DND-41 (cell line): ENCODE measurements at regions not wholly inside any gene's neighbourhood (a gene's known extent, or its start where the extent isn't known, plus 50 kb on each side); places are given as distances from the start of the nearest gene placed in this dataset.
"Not testable (repeated sequence)": the region's sequence is repeated elsewhere in the genome, so short reads cannot be mapped to it uniquely, and the experiment has no call there.

Source experiments
- ATAC-seq: fragments of 200-7000 bp; cut with Tn5 transposase; 3 replicates; pipeline ENCODE4 v1.9.1; 2021; ENCODE audit warnings: low read depth; ENCODE audit not compliant: insufficient read depth
- DNase-seq: peaks from one replicate; pipeline ENCODE4 v3.0.0-alpha.2; 2020
- H2AFZ ChIP-seq: 2 replicates; pipeline ENCODE4 v1.6.0; 2012; ENCODE audit warnings: low read depth, low read length
- H3K27ac ChIP-seq: 2 replicates; pipeline ENCODE4 v1.5.1; 2012; ENCODE audit warnings: low read length, inconsistent platforms
- H3K27me3 ChIP-seq: fragments of 200-600 bp; sonication (generic); 2 replicates; pipeline ENCODE4 v1.6.0; 2012; ENCODE audit warnings: low read length, mild to moderate bottlenecking, inconsistent platforms; ENCODE audit not compliant: insufficient read depth, poor library complexity
- H3K36me3 ChIP-seq: 2 replicates; pipeline ENCODE4 v1.5.1; 2012; ENCODE audit warnings: low read length, inconsistent platforms; ENCODE audit not compliant: insufficient read depth
- H3K4me1 ChIP-seq: 2 replicates; pipeline ENCODE4 v1.5.1; 2012; ENCODE audit warnings: mild to moderate bottlenecking, low read length; ENCODE audit not compliant: insufficient read depth
- H3K4me2 ChIP-seq: 2 replicates; pipeline ENCODE4 v1.6.0; 2012; ENCODE audit warnings: mild to moderate bottlenecking, moderate library complexity, low read length, inconsistent platforms; ENCODE audit not compliant: insufficient read depth
- H3K4me3 ChIP-seq, 2 experiments: fragments of 200-600 bp in 1 of 2; shearing (Covaris generic) in 1 of 2; 2 replicates each; pipeline ENCODE4 v1.5.1; 2012 to 2016; ENCODE audit warnings: inconsistent platforms in 2 of 2, low read length in 2 of 2, mild to moderate bottlenecking in 2 of 2, low read depth in 1 of 2, moderate library complexity in 1 of 2
- H3K79me2 ChIP-seq: 2 replicates; pipeline ENCODE4 v1.6.0; 2012; ENCODE audit warnings: low read length, inconsistent platforms; ENCODE audit not compliant: insufficient read depth
- H3K9ac ChIP-seq: 2 replicates; pipeline ENCODE4 v1.6.0; 2012; ENCODE audit warnings: low read depth, mild to moderate bottlenecking, inconsistent platforms, low read length, moderate library complexity
- H3K9me3 ChIP-seq: 2 replicates; pipeline ENCODE4 v1.5.1; 2012; ENCODE audit warnings: low read length, moderate library complexity, mild to moderate bottlenecking, inconsistent platforms; ENCODE audit not compliant: insufficient read depth, severe bottlenecking
- H4K20me1 ChIP-seq: 2 replicates; pipeline ENCODE4 v1.6.0; 2012; ENCODE audit warnings: low read length; ENCODE audit not compliant: insufficient read depth
- EZH2 ChIP-seq: IDR thresholded peaks from 3 replicates; pipeline ENCODE4 v1.6.1; 2012; ENCODE audit warnings: borderline replicate concordance, low read depth, mild to moderate bottlenecking, moderate library complexity, low read length, inconsistent platforms; ENCODE audit not compliant: severe bottlenecking
- TF ChIP-seq, protein P1 (sequence below): IDR thresholded peaks from 2 replicates; pipeline ENCODE4 v1.5.1; 2012; ENCODE audit warnings: borderline replicate concordance, low read length, moderate library complexity, mild to moderate bottlenecking; ENCODE audit not compliant: poor library complexity, severe bottlenecking; ENCODE audit errors: extremely low read depth

DNA sequence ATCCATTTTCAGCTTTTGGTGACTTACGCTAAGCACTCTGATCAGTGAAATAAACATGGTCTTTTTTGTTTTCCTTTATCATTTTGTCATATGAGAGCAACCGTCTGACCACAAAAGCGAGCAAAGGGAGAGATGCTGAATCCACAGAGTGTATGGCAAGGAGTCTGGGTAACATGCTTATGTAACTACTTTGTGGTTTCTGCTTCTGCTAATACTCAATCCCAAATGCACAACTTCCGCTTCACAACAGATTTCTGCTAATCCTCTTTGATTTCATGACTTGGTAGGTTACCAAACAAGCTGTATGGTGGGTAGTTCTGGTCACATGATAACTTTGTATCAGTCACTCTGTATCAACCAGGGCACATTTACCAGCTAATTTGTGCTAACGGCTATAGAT lies 908.4 kb upstream of the CRIM1 start:
- Histone ChIP-seq H3K4me3 (no peak overlapping the region), H3K27me3 (no peaks in the 10 kb centered on the region), H3K9me3 (no peaks in the 10 kb centered on the region), H3K4me1 (peaks cover 39% of the 10 kb centered on the region), H4K20me1 (no peaks in the 10 kb centered on the region), H3K27ac (peak overlapping the region; percentile 78), H3K79me2 (no peaks in the 10 kb centered on the region), H3K36me3 (no peaks in the 10 kb centered on the region), H3K9ac (peak overlapping the region; percentile 20; the same call in 1 of the 2 replicates), H3K4me2 (peak overlapping the region; percentile 23; the same call in 1 of the 2 replicates), H2AFZ (0 out of 2 replicates have a peak overlapping the region, but pooled peaks have one; percentile 28)
- ATAC-seq (peak; percentile 94), DNase-seq (peak; percentile 60)
- TF ChIP-seq, protein P1, sequence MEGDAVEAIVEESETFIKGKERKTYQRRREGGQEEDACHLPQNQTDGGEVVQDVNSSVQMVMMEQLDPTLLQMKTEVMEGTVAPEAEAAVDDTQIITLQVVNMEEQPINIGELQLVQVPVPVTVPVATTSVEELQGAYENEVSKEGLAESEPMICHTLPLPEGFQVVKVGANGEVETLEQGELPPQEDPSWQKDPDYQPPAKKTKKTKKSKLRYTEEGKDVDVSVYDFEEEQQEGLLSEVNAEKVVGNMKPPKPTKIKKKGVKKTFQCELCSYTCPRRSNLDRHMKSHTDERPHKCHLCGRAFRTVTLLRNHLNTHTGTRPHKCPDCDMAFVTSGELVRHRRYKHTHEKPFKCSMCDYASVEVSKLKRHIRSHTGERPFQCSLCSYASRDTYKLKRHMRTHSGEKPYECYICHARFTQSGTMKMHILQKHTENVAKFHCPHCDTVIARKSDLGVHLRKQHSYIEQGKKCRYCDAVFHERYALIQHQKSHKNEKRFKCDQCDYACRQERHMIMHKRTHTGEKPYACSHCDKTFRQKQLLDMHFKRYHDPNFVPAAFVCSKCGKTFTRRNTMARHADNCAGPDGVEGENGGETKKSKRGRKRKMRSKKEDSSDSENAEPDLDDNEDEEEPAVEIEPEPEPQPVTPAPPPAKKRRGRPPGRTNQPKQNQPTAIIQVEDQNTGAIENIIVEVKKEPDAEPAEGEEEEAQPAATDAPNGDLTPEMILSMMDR, result no peak
- no peak for TF ChIP-seq EZH2

DNA sequence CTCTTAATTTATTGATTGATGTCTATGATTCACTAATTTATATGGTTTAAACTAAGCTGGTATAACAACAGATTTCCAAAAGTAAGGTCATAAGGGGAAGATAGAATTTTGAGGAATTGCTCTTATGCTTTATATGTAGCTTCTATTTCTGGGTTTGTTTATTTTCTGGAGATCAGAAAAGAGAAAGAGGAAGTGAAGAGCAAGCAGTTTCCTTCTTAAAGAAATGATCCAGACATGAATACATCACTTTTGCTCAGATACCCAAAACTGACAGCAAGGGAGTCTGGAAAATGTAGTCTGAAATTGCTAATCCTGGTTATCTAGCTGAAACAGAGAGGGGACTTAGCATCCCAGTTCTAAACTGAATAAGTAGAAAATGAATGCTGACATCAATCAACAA lies 912.5 kb upstream of the CRIM1 start:
- ATAC-seq (no peak), DNase-seq (no peak)
- Histone ChIP-seq H3K9ac (no peak overlapping the region), H3K4me1 (peaks cover 36% of the 10 kb centered on the region), H2AFZ (peak overlapping the region; percentile 23; the same call in 1 of the 2 replicates), H3K27me3 (no peaks in the 10 kb centered on the region), H3K4me3 (no peak overlapping the region), H4K20me1 (no peaks in the 10 kb centered on the region), H3K36me3 (no peaks in the 10 kb centered on the region), H3K9me3 (no peaks in the 10 kb centered on the region), H3K79me2 (no peaks in the 10 kb centered on the region), H3K4me2 (no peak overlapping the region), H3K27ac (no peak overlapping the region)
- TF ChIP-seq, protein P1, result no peak
- TF ChIP-seq EZH2, result no peak

DNA sequence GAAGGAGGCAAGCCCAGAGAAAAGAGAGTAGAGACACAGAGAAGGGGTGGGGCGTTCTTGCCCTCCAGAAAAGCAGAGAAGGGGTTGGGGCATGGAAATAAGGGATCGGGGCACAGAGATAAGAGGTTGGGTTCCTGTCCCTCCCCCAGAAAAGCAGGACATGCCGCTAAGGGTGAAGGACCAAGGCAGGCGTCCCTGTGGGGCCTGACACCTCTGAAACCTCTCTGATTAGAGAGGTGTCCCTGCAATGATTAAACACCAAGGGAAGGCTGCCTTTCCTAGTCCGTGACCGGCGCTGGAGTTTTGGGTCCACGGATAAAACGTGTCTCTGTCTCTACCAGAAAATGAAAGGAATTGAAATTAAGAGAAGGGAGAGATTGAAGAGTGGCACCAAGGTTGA lies 914.0 kb upstream of the CRIM1 start:
- ATAC-seq, H3K4me3 ChIP-seq: not testable (repeated sequence)

DNA sequence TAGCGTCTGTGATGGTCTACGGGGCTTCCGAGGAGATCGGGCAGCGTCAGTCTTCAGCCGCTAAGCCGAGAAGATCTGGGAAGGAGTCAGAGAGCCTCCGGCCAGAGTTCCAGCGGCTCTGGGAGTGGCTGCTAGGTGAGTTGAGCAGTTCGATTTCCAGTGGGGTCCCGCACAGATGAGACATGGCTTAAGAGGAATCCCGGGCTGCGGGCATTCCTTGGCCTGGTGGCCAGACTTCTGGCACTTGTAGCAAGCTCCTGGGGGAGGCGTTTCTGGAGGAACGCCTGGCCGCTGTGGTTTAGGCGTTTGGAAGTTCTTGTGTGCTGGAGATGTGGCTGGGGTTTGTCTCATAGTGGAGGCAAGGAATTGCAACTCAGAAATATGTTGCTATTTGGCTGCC lies 915.3 kb upstream of the CRIM1 start:
- not testable (repeated sequence) for ATAC-seq, H3K79me2 ChIP-seq, H2AFZ ChIP-seq, H3K9ac ChIP-seq, H3K4me2 ChIP-seq, H3K27me3 ChIP-seq, H4K20me1 ChIP-seq, DNase-seq, H3K4me3 ChIP-seq, H3K9me3 ChIP-seq, H3K36me3 ChIP-seq, H3K27ac ChIP-seq
- H3K4me1 ChIP-seq, result peaks cover 15% of the 10 kb centered on the region

More for the DNA sequence above, 914.0 kb upstream of the CRIM1 start:
- H3K27me3 ChIP-seq, H3K79me2 ChIP-seq, H2AFZ ChIP-seq, H3K9ac ChIP-seq, H3K36me3 ChIP-seq, H3K4me2 ChIP-seq, H3K27ac ChIP-seq, DNase-seq, H4K20me1 ChIP-seq, H3K9me3 ChIP-seq: not testable (repeated sequence)
- peaks cover 21% of the 10 kb centered on the region for H3K4me1 ChIP-seq

DNA sequence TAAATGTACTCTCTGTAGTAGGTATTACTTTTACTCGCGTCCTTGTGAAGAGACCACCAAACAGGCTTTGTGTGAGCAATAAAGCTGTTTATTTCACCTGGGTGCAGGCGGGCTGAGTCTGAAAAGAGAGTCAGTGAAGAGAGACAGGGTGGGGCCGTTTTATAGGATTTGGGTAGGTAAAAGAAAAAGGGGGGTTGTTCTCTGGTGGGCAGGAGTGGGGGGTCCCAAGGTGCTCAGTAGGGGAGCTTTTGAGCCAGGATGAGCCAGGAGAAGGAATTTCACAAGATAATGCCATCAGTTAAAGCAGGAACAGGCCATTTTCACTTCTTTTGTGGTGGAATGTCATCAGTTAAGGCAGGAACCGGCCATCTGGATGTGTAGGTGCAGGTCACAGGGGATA lies 918.7 kb upstream of the CRIM1 start:
- not testable (repeated sequence) for DNase-seq, H4K20me1 ChIP-seq, H3K27me3 ChIP-seq, H3K4me1 ChIP-seq, H3K36me3 ChIP-seq, H3K9me3 ChIP-seq, H3K4me2 ChIP-seq, H3K27ac ChIP-seq, H3K4me3 ChIP-seq, H2AFZ ChIP-seq, H3K79me2 ChIP-seq, ATAC-seq, H3K9ac ChIP-seq
